IMR-90 (cell line): ENCODE measurements at regions not wholly inside any gene's neighbourhood (a gene's known extent, or its start where the extent isn't known, plus 50 kb on each side); places are given as distances from the start of the nearest gene placed in this dataset.

Source experiments
- ATAC-seq: fragments of 200-7000 bp; cut with Tn5 transposase; 2 replicates; pipeline ENCODE4 v1.9.1; 2020; ENCODE audit warnings: low read depth, mild to moderate bottlenecking, moderate library complexity
- BruUV-seq: library from RNA; stranded (reverse); fragments of 400-500 nt; replicated peaks from 2 replicates; lab custom pipeline; 2021; lab: Mats Ljungman, UMichigan
- CTCF ChIA-PET: fragments of 300-600 bp; formaldehyde crosslinking; extraction: SDS; loops from one replicate; lab custom pipeline; 2021; ENCODE audit warnings: antibody characterized with exemption; lab: Yijun Ruan, JAX
- POLR2A ChIA-PET: fragments of 300-600 bp; sonication (Branson Sonifier 250); formaldehyde crosslinking; loops from one replicate; lab custom pipeline; 2022; ENCODE audit warnings: antibody characterized with exemption; ENCODE audit not compliant: unreplicated experiment; lab: Charles Lee
- DNase-seq: peaks from one replicate; pipeline ENCODE4 v3.0.0; 2013
- H2AFZ ChIP-seq: replicated peaks from 2 replicates; pipeline ENCODE3; 2013; ENCODE audit warnings: low read length, mild to moderate bottlenecking; ENCODE audit not compliant: poor library complexity
- H2AK5ac ChIP-seq: 2 replicates; pipeline ENCODE4 v1.6.1; 2013; ENCODE audit warnings: low read depth, low read length, inconsistent platforms
- H2AK9ac ChIP-seq: replicated peaks from 2 replicates; pipeline ENCODE3; 2013; ENCODE audit warnings: mild to moderate bottlenecking, low read depth, low read length, moderate library complexity; ENCODE audit not compliant: poor library complexity
- H2BK120ac ChIP-seq: 2 replicates; pipeline ENCODE4 v1.6.1; 2013; ENCODE audit warnings: low read depth, low read length, inconsistent platforms
- H2BK15ac ChIP-seq: 3 replicates; pipeline ENCODE4 v1.6.1; 2013; ENCODE audit warnings: low read depth, low read length, inconsistent platforms
- H2BK20ac ChIP-seq: 2 replicates; pipeline ENCODE4 v1.6.1; 2013; ENCODE audit warnings: low read depth, mild to moderate bottlenecking, inconsistent platforms, low read length, moderate library complexity
- H2BK5ac ChIP-seq: 2 replicates; pipeline ENCODE4 v1.6.1; 2013; ENCODE audit warnings: mild to moderate bottlenecking, low read depth, low read length, inconsistent platforms; ENCODE audit not compliant: poor library complexity, severe bottlenecking
- H3K14ac ChIP-seq: replicated peaks from 2 replicates; pipeline ENCODE4 v1.6.1; 2013; ENCODE audit warnings: low read depth, low read length, inconsistent platforms
- H3K18ac ChIP-seq: 2 replicates; pipeline ENCODE4 v1.6.1; 2013; ENCODE audit warnings: low read depth, low read length, control low read depth
- H3K23ac ChIP-seq: 2 replicates; pipeline ENCODE4 v1.6.1; 2013; ENCODE audit warnings: low read depth, low read length, inconsistent platforms
- H3K27ac ChIP-seq: 2 replicates; pipeline ENCODE4 v1.5.1; 2013; ENCODE audit warnings: mild to moderate bottlenecking, control low read depth, low read length; ENCODE audit not compliant: insufficient read depth
- H3K27me3 ChIP-seq: 2 replicates; pipeline ENCODE4 v1.6.1; 2013; ENCODE audit warnings: low read length; ENCODE audit not compliant: control insufficient read depth, insufficient read depth
- H3K36me3 ChIP-seq: 2 replicates; pipeline ENCODE4 v1.6.1; 2013; ENCODE audit warnings: low read length, mixed read lengths; ENCODE audit not compliant: control insufficient read depth, insufficient read depth
- H3K4ac ChIP-seq: 2 replicates; pipeline ENCODE4 v1.6.1; 2013; ENCODE audit warnings: low read depth, low read length, inconsistent platforms
- H3K4me1 ChIP-seq: 2 replicates; pipeline ENCODE4 v1.6.1; 2013; ENCODE audit warnings: low read length, mixed read lengths; ENCODE audit not compliant: control insufficient read depth, insufficient read depth
- H3K4me2 ChIP-seq: 2 replicates; pipeline ENCODE4 v1.6.1; 2013; ENCODE audit warnings: low read depth, mild to moderate bottlenecking, control low read depth, low read length, moderate library complexity
- H3K4me3 ChIP-seq: 2 replicates; pipeline ENCODE4 v1.5.1; 2013; ENCODE audit warnings: low read depth, mild to moderate bottlenecking, control low read depth, low read length, moderate library complexity; ENCODE audit not compliant: insufficient read depth
- H3K56ac ChIP-seq: 2 replicates; pipeline ENCODE4 v1.6.1; 2013; ENCODE audit warnings: low read length, inconsistent platforms; ENCODE audit not compliant: insufficient read depth; ENCODE audit errors: extremely low read depth
- H3K79me1 ChIP-seq, 2 experiments: 2 replicates each; pipeline ENCODE4 v1.6.1; 2013; ENCODE audit warnings: low read length in 2 of 2, inconsistent platforms in 1 of 2, low read depth in 1 of 2
- H3K9ac ChIP-seq: 2 replicates; pipeline ENCODE4 v1.6.1; 2013; ENCODE audit warnings: low read depth, low read length, control low read depth
- H3K9me1 ChIP-seq: 2 replicates; pipeline ENCODE4 v1.6.1; 2013; ENCODE audit warnings: low read length, inconsistent platforms; ENCODE audit not compliant: insufficient read depth
- H3K9me3 ChIP-seq: 2 replicates; pipeline ENCODE4 v1.6.1; 2013; ENCODE audit warnings: low read length; ENCODE audit not compliant: control insufficient read depth, insufficient read depth
- H4K20me1 ChIP-seq: 2 replicates; pipeline ENCODE4 v1.6.1; 2013; ENCODE audit warnings: low read length, inconsistent platforms; ENCODE audit not compliant: insufficient read depth
- H4K5ac ChIP-seq: 2 replicates; pipeline ENCODE4 v1.6.1; 2013; ENCODE audit warnings: mild to moderate bottlenecking, low read depth, low read length, control low read depth
- H4K8ac ChIP-seq, 2 experiments: 2 replicates each; pipeline ENCODE4 v1.6.1; 2013; ENCODE audit warnings: low read depth in 2 of 2, low read length in 2 of 2, control low read depth in 1 of 2, inconsistent platforms in 1 of 2
- H4K91ac ChIP-seq: 2 replicates; pipeline ENCODE4 v1.6.1; 2013; ENCODE audit warnings: low read depth, low read length, inconsistent platforms; ENCODE audit not compliant: insufficient read depth
- BHLHE40 ChIP-seq: fragments of 150-350 bp; IDR thresholded peaks from 2 replicates; pipeline ENCODE4 v1.6.1; 2016; ENCODE audit warnings: mild to moderate bottlenecking, low read depth, low read length
- CEBPB ChIP-seq: IDR thresholded peaks from 2 replicates; pipeline ENCODE4 v1.6.1; 2012; ENCODE audit warnings: low read depth, low read length, improper control_type of control experiment
- FOS ChIP-seq: fragments of 150-350 bp; IDR thresholded peaks from 2 replicates; pipeline ENCODE4 v1.6.1; 2016; ENCODE audit warnings: low read depth, low read length
- MAZ ChIP-seq: IDR thresholded peaks from 2 replicates; pipeline ENCODE4 v1.6.1; 2012; ENCODE audit warnings: low read depth, mild to moderate bottlenecking, low read length, improper control_type of control experiment, moderate library complexity, borderline replicate concordance
- MXI1 ChIP-seq: IDR thresholded peaks from 2 replicates; pipeline ENCODE4 v1.6.1; 2012; ENCODE audit warnings: low read depth, mild to moderate bottlenecking, low read length, moderate library complexity, borderline replicate concordance
- RAD21 ChIP-seq: IDR thresholded peaks from 2 replicates; pipeline ENCODE4 v1.6.1; 2012; ENCODE audit warnings: low read length, improper control_type of control experiment
- SMC3 ChIP-seq: fragments of 150-350 bp; IDR thresholded peaks from 2 replicates; pipeline ENCODE4 v1.6.1; 2016; ENCODE audit warnings: low read depth, mild to moderate bottlenecking, antibody characterized with exemption, low read length, moderate library complexity
- WGBS, 2 experiments: methylation state at CpG; one replicate each; pipeline versions ENCODE4 v1.1.5 to v1.1.7; 2013; ENCODE audit warnings: missing lambda C conversion rate in 2 of 2; ENCODE audit not compliant: insufficient read length in 1 of 2; ENCODE audit errors: extremely low coverage in 2 of 2; 5-methylcytosine and 5-hydroxymethylcytosine counted together
- dilution Hi-C: fragments of 300-500 bp; cut with HindIII; formaldehyde crosslinking; loops from one replicate; pipeline ENCODE4 v1.14.3; 2018; ENCODE audit warnings: low sequenced_read_pairs; ENCODE audit not compliant: unreplicated experiment
- in situ Hi-C: fragments of 300-500 bp; cut with MboI; formaldehyde crosslinking; loops from 3 replicates; pipeline ENCODE4 v1.14.3; 2019; ENCODE audit warnings: low sequenced_read_pairs, inconsistent platforms, mixed read lengths
- intact Hi-C: fragments of 100-400 bp; cut with micrococcal nuclease; formaldehyde crosslinking; loops from 2 replicates; pipeline ENCODE4 v1.10.0; 2022

- H3K4me1 ChIP-seq = no peaks in the 10 kb centered on the region
- intact Hi-C loops (no loop called here), in situ Hi-C loops (no loop called here), dilution Hi-C loops (no loop called here)
- POLR2A ChIA-PET = no interaction called here
- no peak overlapping the region for H3K56ac ChIP-seq
- no peaks in the 10 kb centered on the region for H3K9me1 ChIP-seq
- peak overlapping the region; percentile 38; the same call in 1 of the 2 replicates for H3K23ac ChIP-seq
- CTCF ChIA-PET = no interaction called here
- H3K14ac ChIP-seq = peak overlapping the region; percentile 59
- peak overlapping the region; percentile 85; the same call in 1 of the 2 replicates for H2BK20ac ChIP-seq
- H2AFZ ChIP-seq = no peak overlapping the region
- H3K27ac ChIP-seq = no peak overlapping the region
- ATAC-seq (peak; percentile 24; the same call in 1 of the 2 replicates), DNase-seq (peak; percentile 21)
- peak overlapping the region; percentile 33 for H2BK5ac ChIP-seq
- no peaks in the 10 kb centered on the region for H3K79me1 ChIP-seq
- WGBS, 2 experiments = no CpG with 5 or more reads among the region's 4 CpGs
- H4K5ac ChIP-seq = peak overlapping the region; percentile 73
- H3K4me3 ChIP-seq = no peak overlapping the region
- peak overlapping the region; percentile 69; the same call in 1 of the 2 replicates for H3K4ac ChIP-seq
- H3K18ac ChIP-seq = peak overlapping the region; percentile 50
- TF ChIP-seq BHLHE40 = no peak
- TF ChIP-seq SMC3 = no peak
- TF ChIP-seq MXI1 = no peak
- TF ChIP-seq MAZ = no peak
- TF ChIP-seq FOS = no peak
- TF ChIP-seq RAD21 = no peak
- TF ChIP-seq CEBPB = no peak
- H2AK9ac ChIP-seq = no peak overlapping the region
- no peaks in the 10 kb centered on the region for H3K27me3 ChIP-seq
- no peaks in the 10 kb centered on the region for H3K36me3 ChIP-seq
- H4K91ac ChIP-seq = peak overlapping the region; percentile 81
- no TSS peak for BruUV-seq
- peak overlapping the region in 1 of 2 experiments; percentile 77; a peak in 2 of 4 replicates for H4K8ac ChIP-seq
- H3K9me3 ChIP-seq = no peaks in the 10 kb centered on the region
- no peaks in the 10 kb centered on the region for H4K20me1 ChIP-seq
- no peak overlapping the region for H2AK5ac ChIP-seq
- H3K9ac ChIP-seq = no peak overlapping the region
- peak overlapping the region; percentile 89 for H2BK120ac ChIP-seq
- H2BK15ac ChIP-seq = no peak overlapping the region
- H3K4me2 ChIP-seq = no peak overlapping the region
Measured at GRCh38 chr18:40215979-40216378, 1739.1 kb upstream of the PIK3C3 start.
